Non-pigmented ciliary epithelial cell (primary cell): ENCODE measurements at regions not wholly inside any gene's neighbourhood (a gene's known extent, or its start where the extent isn't known, plus 50 kb on each side); places are given as distances from the start of the nearest gene placed in this dataset.
"Not testable (repeated sequence)": the region's sequence is repeated elsewhere in the genome, so short reads cannot be mapped to it uniquely, and the experiment has no call there.

Experiments
- DNase-seq: peaks from one replicate; pipeline ENCODE4 v3.0.0-alpha.2; 2010; ENCODE audit warnings: low read depth

GRCh38 chr7:79952399-79952798 is 182.2 kb upstream of the GNAI1 start:
- no peak for DNase-seq

GRCh38 chr7:79951415-79951814 is 183.2 kb upstream of the GNAI1 start:
- no peak for DNase-seq

- no peak for DNase-seq
These were observed 184.9 kb upstream of the GNAI1 start for GRCh38 chr7:79949778-79950177.

- no peak for DNase-seq
These were observed 198.2 kb upstream of the GNAI1 start for GRCh38 chr7:79936281-79936983.

GRCh38 chr7:79934727-79935126 is 199.9 kb upstream of the GNAI1 start:
- no peak for DNase-seq

GRCh38 chr7:79933144-79933543 is 201.5 kb upstream of the GNAI1 start:
- peak; percentile 61 for DNase-seq

GRCh38 chr7:79930604-79931003 is 204.0 kb upstream of the GNAI1 start:
- DNase-seq = no peak

- no peak for DNase-seq
These were observed 207.5 kb upstream of the GNAI1 start for GRCh38 chr7:79927116-79927515.

GRCh38 chr7:79923953-79924352 is 210.7 kb upstream of the GNAI1 start:
- DNase-seq = no peak

GRCh38 chr7:79922894-79923293 is 211.7 kb upstream of the GNAI1 start:
- no peak for DNase-seq

- no peak for DNase-seq
These were observed 212.7 kb upstream of the GNAI1 start for GRCh38 chr7:79921976-79922375.

GRCh38 chr7:79918632-79919031 is 216.0 kb upstream of the GNAI1 start:
- not testable (repeated sequence) for DNase-seq

GRCh38 chr7:79915346-79915745 is 219.3 kb upstream of the GNAI1 start:
- not testable (repeated sequence) for DNase-seq

GRCh38 chr7:79912213-79912633 is 222.4 kb upstream of the GNAI1 start:
- no peak for DNase-seq

- DNase-seq = no peak
These were observed 223.2 kb upstream of the GNAI1 start for GRCh38 chr7:79911420-79911819.

GRCh38 chr7:79909176-79909575 is 225.5 kb upstream of the GNAI1 start:
- DNase-seq = no peak

GRCh38 chr7:79897166-79897565 is 237.5 kb upstream of the GNAI1 start:
- no peak for DNase-seq

- DNase-seq = no peak
These were observed 240.6 kb upstream of the GNAI1 start for GRCh38 chr7:79893991-79894390.

- no peak for DNase-seq
These were observed 251.7 kb upstream of the GNAI1 start for GRCh38 chr7:79882922-79883321.

- no peak for DNase-seq
These were observed 254.3 kb upstream of the GNAI1 start for GRCh38 chr7:79880312-79880711.

GRCh38 chr7:79877874-79878465 is 256.7 kb upstream of the GNAI1 start:
- DNase-seq = no peak

- DNase-seq = peak; percentile 90
These were observed 257.8 kb upstream of the GNAI1 start for GRCh38 chr7:79876848-79877252.

- no peak for DNase-seq
These were observed 259.8 kb upstream of the GNAI1 start for GRCh38 chr7:79874797-79875196.

- DNase-seq = no peak
These were observed 262.5 kb upstream of the GNAI1 start for GRCh38 chr7:79872176-79872575.
